ENCODE measurements at regions not wholly inside any gene's neighbourhood (a gene's known extent, or its start where the extent isn't known, plus 50 kb on each side); places are given as distances from the start of the nearest gene placed in this dataset.

DNA sequence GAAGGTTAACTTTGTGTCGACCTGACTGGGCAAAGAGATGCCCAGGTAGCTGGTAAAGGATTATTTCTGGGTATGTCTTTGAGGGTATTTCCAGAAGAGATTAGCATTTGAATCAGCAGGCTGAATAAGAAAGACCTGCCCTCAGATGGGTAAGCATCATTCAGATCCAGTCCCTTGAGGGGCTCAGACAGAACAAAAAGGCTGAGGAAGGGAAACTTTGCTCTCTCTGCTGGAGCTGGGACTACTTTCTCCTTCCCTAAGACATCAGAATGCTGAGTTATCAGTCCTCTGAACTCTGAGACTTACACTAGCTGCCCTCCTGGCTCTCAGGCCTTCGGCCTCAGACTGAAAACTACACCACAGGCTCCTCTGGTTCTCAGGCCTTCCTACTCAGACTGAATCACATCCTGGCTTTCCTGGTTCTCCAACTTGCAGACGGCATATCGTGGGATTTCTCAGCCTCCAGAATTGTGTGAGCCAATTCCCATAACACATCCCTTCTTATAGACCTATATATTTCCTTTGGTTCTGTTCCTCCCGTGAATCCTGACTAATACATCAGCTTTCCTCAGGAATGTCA is 982.9 kb downstream of the TUSC7 start:
- no peak for DNase-seq (ENCODE audit: low spot score)
- TF ChIP-seq, protein P1, sequence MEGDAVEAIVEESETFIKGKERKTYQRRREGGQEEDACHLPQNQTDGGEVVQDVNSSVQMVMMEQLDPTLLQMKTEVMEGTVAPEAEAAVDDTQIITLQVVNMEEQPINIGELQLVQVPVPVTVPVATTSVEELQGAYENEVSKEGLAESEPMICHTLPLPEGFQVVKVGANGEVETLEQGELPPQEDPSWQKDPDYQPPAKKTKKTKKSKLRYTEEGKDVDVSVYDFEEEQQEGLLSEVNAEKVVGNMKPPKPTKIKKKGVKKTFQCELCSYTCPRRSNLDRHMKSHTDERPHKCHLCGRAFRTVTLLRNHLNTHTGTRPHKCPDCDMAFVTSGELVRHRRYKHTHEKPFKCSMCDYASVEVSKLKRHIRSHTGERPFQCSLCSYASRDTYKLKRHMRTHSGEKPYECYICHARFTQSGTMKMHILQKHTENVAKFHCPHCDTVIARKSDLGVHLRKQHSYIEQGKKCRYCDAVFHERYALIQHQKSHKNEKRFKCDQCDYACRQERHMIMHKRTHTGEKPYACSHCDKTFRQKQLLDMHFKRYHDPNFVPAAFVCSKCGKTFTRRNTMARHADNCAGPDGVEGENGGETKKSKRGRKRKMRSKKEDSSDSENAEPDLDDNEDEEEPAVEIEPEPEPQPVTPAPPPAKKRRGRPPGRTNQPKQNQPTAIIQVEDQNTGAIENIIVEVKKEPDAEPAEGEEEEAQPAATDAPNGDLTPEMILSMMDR (IDR thresholded peaks at IDR 0.05) = no peak
- no peak overlapping the region for H3K27ac ChIP-seq

DNA sequence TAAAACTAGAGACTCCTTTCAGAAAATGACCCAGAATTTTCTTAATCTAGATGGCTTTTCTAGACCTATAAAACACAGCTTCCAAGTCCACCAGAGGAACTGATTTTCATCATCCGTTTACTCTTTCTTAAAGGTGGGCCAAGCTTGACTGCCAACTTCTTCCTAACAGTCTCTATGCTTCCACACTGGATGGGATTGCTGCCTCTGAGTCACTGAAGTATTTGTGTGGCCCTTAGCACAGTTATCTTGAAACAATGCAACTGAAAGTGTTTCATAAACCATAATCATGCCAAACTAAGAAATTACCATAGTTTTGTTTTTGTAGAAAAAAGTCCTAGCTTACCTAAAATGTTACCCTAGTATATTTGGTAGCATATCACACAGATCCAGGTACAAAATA is 985.7 kb downstream of the TUSC7 start:
- DNase-seq (ENCODE audit: low spot score) = no peak
- H3K27ac ChIP-seq = no peak overlapping the region
- no peak overlapping the region for H3K4me3 ChIP-seq
- TF ChIP-seq, protein P1 (IDR thresholded peaks at IDR 0.05) = no peak

More for the DNA sequence above, 982.9 kb downstream of the TUSC7 start:
- H3K4me3 ChIP-seq = no peak overlapping the region

DNA sequence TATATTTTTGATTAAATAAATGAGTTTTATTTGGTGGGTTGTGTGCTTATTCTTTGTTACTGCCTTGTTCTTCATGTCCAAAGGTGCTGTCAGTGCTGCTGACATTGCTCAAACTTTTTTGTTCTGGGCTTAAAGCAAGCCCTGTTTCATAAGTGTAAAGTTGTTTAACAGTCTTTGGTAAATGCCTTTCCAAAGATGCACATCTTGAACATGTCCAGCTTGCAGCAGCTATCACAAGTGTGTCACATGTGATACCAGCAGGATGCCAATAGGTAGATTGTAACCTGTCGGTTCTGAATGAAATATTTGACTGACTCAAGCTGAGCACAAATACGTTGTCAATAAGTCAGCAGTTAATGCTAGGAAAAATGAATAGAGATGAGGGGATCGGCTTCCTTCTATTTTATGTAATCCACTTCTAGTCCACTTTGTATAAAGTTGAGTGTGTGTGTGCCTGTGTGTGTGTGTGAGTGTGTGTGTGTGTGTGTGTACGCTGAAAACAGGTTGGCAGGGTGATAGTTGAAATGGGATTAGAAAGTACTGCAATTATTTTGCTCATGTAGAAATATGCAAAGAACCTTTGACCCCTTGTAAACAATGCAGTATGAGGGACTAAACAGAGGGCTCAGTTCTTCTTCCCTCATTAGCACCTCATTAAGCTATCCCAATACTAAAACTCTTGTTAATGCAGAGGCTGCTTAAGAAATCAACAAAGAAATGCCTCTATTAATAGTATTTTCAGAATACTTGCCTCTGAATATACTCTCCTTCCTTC is 986.5 kb downstream of the TUSC7 start:
- H3K4me3 ChIP-seq = no peak overlapping the region
- no peak for DNase-seq (ENCODE audit: low spot score)
- TF ChIP-seq, protein P1 (IDR thresholded peaks at IDR 0.05) = no peak
- H3K27ac ChIP-seq = no peak overlapping the region

DNA sequence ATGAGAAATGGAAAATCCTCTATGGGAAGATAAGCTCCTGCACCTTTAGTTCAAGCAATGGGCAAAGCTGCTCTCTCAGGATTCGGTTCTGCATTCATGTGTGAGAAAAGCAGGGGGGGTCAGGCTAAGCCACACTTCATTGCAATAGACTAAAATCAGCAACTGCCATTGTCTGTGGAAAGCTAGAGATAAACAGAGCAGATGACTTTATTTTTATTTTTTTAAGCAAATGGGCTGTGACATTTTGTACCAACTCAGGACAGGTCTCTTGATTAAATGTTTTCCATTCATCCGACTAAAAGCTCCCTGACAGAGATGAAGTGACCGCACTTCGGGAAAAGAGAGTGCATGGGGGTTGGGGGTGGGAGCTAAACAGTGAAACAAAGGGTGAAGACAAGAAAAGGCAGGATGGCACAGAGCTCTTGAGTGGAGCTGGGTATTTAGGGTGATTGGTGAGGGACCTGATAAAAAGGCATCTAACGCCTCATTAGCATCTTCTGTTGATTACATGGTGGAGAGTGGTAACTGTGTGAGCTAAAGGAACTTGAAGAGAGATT is 987.4 kb downstream of the TUSC7 start:
- DNase-seq (ENCODE audit: low spot score) = no peak
- Histone ChIP-seq H3K27ac (no peak overlapping the region), H3K4me3 (no peak overlapping the region)
- TF ChIP-seq, protein P1 (IDR thresholded peaks at IDR 0.05) = no peak

DNA sequence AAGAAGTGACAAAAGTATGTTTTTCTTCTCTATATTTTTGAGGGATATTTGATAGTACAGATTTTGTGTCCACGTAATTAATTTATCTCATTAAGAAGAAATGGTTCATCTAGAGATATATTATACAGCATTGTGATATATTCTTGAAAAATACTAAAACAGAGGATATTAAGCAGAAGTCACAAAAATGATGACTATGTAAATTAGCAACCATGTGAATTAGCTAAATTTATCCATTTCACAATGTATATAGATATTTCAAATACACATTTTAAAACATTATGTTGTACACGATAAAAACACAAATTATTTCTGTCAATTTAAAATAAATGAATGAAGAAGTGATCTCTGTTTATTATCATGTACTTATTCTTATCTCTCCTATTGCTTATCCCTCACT is 989.5 kb downstream of the TUSC7 start:
- TF ChIP-seq, protein P1 (IDR thresholded peaks at IDR 0.05) = no peak
- no peak overlapping the region for H3K4me3 ChIP-seq
- DNase-seq (ENCODE audit: low spot score) = no peak

DNA sequence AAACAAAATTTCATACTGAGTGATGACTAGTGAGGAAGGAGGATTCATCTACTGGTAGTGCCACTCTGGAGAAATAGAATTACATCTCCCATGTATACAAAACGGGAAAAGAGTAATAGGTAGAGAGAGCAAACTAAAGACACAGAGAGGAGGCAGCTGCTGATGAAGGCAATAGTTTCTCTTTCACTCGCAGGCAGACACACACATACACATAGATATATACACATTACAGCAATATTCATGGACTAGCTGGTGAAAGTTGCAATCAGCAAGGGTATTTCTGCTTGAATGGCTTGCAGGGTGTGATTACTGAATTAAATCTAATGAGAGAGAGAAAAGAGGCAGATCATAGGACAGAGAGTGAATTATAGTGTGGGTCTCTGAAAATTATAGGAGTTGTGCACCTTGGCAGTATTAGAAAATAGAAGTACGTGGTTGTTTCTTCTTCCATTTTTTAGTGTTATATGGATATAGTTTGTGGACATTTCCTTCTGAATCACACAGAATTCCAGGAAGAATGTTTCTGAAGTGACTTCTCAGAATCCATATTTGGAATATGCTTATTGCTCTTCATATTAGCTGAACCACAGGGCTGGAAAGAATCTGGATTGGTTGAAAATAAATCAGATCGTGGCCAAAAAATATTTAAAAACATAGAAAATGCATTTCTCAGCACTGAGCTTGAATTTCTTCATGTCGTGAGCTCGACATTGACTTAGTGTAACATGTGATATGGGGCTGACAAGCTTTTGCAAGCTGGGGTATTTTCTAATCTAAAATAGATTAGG is 991.2 kb downstream of the TUSC7 start:
- Histone ChIP-seq H3K4me3 (no peak overlapping the region), H3K27ac (no peak overlapping the region)
- no peak for DNase-seq (ENCODE audit: low spot score)
- TF ChIP-seq, protein P1 (IDR thresholded peaks at IDR 0.05) = no peak

More for the DNA sequence above, 989.5 kb downstream of the TUSC7 start:
- H3K27ac ChIP-seq = no peak overlapping the region

All from coronary artery (tissue), 2 donors.